Esophagus squamous epithelium (tissue), 4 donors: ENCODE measurements at regions not wholly inside any gene's neighbourhood (a gene's known extent, or its start where the extent isn't known, plus 50 kb on each side); places are given as distances from the start of the nearest gene placed in this dataset.

Experiments used
- POLR2A ChIP-seq, 4 donors: fragments of 450-650 bp; IDR thresholded peaks; one replicate each; pipeline ENCODE4 v1.6.1; 2017; ENCODE audit warnings: antibody characterized with exemption in 4 of 4, mild to moderate bottlenecking in 4 of 4, moderate library complexity in 3 of 4
- TF ChIP-seq, protein P1 (sequence below), 6 experiments: fragments of 450-650 bp in 4 of 6; fragments of 200-600 bp in 2 of 6; sonication (generic) in 2 of 6; IDR thresholded peaks; one replicate each; pipeline ENCODE4 v1.5.1; 2016 to 2019; ENCODE audit warnings: antibody characterized with exemption in 6 of 6, mild to moderate bottlenecking in 4 of 6, moderate library complexity in 4 of 6

GRCh38 chr13:68666774-68667397 is 1436.8 kb upstream of the PCDH9 start:
- TF ChIP-seq, protein P1, sequence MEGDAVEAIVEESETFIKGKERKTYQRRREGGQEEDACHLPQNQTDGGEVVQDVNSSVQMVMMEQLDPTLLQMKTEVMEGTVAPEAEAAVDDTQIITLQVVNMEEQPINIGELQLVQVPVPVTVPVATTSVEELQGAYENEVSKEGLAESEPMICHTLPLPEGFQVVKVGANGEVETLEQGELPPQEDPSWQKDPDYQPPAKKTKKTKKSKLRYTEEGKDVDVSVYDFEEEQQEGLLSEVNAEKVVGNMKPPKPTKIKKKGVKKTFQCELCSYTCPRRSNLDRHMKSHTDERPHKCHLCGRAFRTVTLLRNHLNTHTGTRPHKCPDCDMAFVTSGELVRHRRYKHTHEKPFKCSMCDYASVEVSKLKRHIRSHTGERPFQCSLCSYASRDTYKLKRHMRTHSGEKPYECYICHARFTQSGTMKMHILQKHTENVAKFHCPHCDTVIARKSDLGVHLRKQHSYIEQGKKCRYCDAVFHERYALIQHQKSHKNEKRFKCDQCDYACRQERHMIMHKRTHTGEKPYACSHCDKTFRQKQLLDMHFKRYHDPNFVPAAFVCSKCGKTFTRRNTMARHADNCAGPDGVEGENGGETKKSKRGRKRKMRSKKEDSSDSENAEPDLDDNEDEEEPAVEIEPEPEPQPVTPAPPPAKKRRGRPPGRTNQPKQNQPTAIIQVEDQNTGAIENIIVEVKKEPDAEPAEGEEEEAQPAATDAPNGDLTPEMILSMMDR (IDR thresholded peaks at IDR 0.05), result no peak
- TF ChIP-seq POLR2A (IDR thresholded peaks at IDR 0.05), result no peak
